ENCODE measurements at regions not wholly inside any gene's neighbourhood (a gene's known extent, or its start where the extent isn't known, plus 50 kb on each side); places are given as distances from the start of the nearest gene placed in this dataset.

DNA sequence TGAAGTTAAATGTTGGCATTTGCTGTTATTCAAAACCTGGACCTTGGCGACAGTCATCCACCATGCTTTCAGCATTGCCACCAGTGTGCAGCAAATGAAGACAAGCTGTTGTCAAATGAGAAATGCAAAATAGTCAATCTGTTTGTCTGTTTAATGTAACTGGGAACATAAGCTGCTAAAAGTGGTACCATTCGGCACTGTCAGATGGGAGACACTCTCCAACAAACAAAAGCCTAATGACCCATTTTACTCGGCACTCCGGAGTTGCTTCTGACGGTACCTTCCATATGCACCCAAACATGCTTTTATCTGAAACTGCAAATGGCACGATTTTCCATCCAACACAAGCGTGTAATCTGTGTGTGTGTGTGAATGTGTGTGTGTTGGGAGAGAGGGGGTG, 297.8 kb downstream of the MAF start:
- Mint-ChIP-seq H3K27me3 (ENCODE audit: low read depth, unreplicated experiment) (peaks cover 33% of the 10 kb centered on the region), H3K4me3 (ENCODE audit: unreplicated experiment) (no peak overlapping the region), H3K9me3 (ENCODE audit: unreplicated experiment) (no peaks in the 10 kb centered on the region), H3K4me1 (ENCODE audit: low read depth, unreplicated experiment) (peaks cover 4% of the 10 kb centered on the region), H3K27ac (ENCODE audit: unreplicated experiment) (no peak overlapping the region), H3K36me3 (ENCODE audit: low read depth, unreplicated experiment) (no peaks in the 10 kb centered on the region)
- H3K27ac ChIP-seq (ENCODE audit: low read depth, low read length), result no peak overlapping the region
- H3K27me3 ChIP-seq (ENCODE audit: insufficient read depth, low read length), result no peaks in the 10 kb centered on the region
- H3K4me3 ChIP-seq (ENCODE audit: insufficient read depth, low read depth, low read length), result no peak overlapping the region
- no peak overlapping the region for H3K9ac ChIP-seq (ENCODE audit: low read length)
- no peaks in the 10 kb centered on the region for H3K79me2 ChIP-seq (ENCODE audit: insufficient read depth, low read length)
- no peak for DNase-seq (ENCODE audit: low read depth)
- H4K20me1 ChIP-seq (ENCODE audit: insufficient read depth, low read length), result no peaks in the 10 kb centered on the region
- no peaks in the 10 kb centered on the region for H3K36me3 ChIP-seq (ENCODE audit: insufficient read depth, low read length)
- TF ChIP-seq CTCF (IDR thresholded peaks at IDR 0.05; ENCODE audit: insufficient read depth, low read depth, low read length) (no peak), EZH2 (IDR thresholded peaks at IDR 0.05; ENCODE audit: insufficient read depth, low read length) (no peak)
- no peak overlapping the region for H3K4me2 ChIP-seq (ENCODE audit: low read length)
- no peak overlapping the region for H2AFZ ChIP-seq (ENCODE audit: low read depth, low read length)
- H3K4me1 ChIP-seq (ENCODE audit: insufficient read depth, low read length), result no peaks in the 10 kb centered on the region
- no peak for FAIRE-seq
- H3K9me3 ChIP-seq (ENCODE audit: insufficient read depth, low read depth, low read length), result no peaks in the 10 kb centered on the region

DNA sequence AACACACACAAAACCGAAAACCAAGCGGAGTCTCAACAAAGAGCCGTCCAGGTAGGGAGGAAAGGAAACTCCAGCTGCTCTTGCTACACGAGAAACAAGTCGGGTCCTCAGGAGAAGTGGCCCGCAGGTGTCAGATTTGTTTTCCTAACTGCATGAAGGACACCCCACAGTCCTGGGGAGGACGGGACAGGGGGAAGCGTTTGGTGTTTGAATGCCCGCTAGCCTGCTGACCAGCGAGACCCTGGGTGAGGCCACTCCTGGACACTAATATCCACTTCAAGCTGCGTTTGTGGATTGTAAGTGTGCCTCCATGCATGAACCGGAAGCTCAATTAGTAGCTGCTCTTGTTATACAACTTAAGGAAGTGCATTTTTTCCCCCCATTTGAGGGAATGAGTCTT, 299.5 kb downstream of the MAF start:
- no peaks in the 10 kb centered on the region for H3K79me2 ChIP-seq (ENCODE audit: insufficient read depth, low read length)
- no peak overlapping the region for H3K4me3 Mint-ChIP-seq (ENCODE audit: unreplicated experiment)
- H3K4me3 ChIP-seq (ENCODE audit: insufficient read depth, low read depth, low read length), result no peak overlapping the region
- no peak overlapping the region for H3K4me2 ChIP-seq (ENCODE audit: low read length)
- FAIRE-seq (no peak), DNase-seq (ENCODE audit: low read depth) (no peak)
- no peak overlapping the region for H3K27ac ChIP-seq (ENCODE audit: low read depth, low read length)
- no peak overlapping the region for H3K27ac Mint-ChIP-seq (ENCODE audit: unreplicated experiment)
- no peaks in the 10 kb centered on the region for H3K9me3 Mint-ChIP-seq (ENCODE audit: unreplicated experiment)
- TF ChIP-seq CTCF (IDR thresholded peaks at IDR 0.05; ENCODE audit: insufficient read depth, low read depth, low read length) (no peak), EZH2 (IDR thresholded peaks at IDR 0.05; ENCODE audit: insufficient read depth, low read length) (no peak)
- no peaks in the 10 kb centered on the region for H3K4me1 ChIP-seq (ENCODE audit: insufficient read depth, low read length)
- H3K36me3 ChIP-seq (ENCODE audit: insufficient read depth, low read length), result no peaks in the 10 kb centered on the region
- peaks cover 4% of the 10 kb centered on the region for H3K4me1 Mint-ChIP-seq (ENCODE audit: low read depth, unreplicated experiment)
- H3K9me3 ChIP-seq (ENCODE audit: insufficient read depth, low read depth, low read length), result no peaks in the 10 kb centered on the region
- H2AFZ ChIP-seq (ENCODE audit: low read depth, low read length), result no peak overlapping the region
- H3K36me3 Mint-ChIP-seq (ENCODE audit: low read depth, unreplicated experiment), result no peaks in the 10 kb centered on the region
- H3K27me3 Mint-ChIP-seq (ENCODE audit: low read depth, unreplicated experiment), result peaks cover 25% of the 10 kb centered on the region
- H3K9ac ChIP-seq (ENCODE audit: low read length), result no peak overlapping the region
- H3K27me3 ChIP-seq (ENCODE audit: insufficient read depth, low read length), result no peaks in the 10 kb centered on the region
- H4K20me1 ChIP-seq (ENCODE audit: insufficient read depth, low read length), result no peaks in the 10 kb centered on the region

GRCh38 chr16:79298894-79299799, 301.4 kb downstream of the MAF start:
- Mint-ChIP-seq H3K4me1 (ENCODE audit: low read depth, unreplicated experiment) (peaks cover 4% of the 10 kb centered on the region), H3K27ac (ENCODE audit: unreplicated experiment) (no peak overlapping the region)
- no peak for DNase-seq (ENCODE audit: low read depth)

More at GRCh38 chr16:79298894-79299799, 301.4 kb downstream of the MAF start:
- H3K27me3 ChIP-seq (ENCODE audit: insufficient read depth, low read length), result no peaks in the 10 kb centered on the region
- FAIRE-seq, result no peak
- no peaks in the 10 kb centered on the region for H3K79me2 ChIP-seq (ENCODE audit: insufficient read depth, low read length)
- H4K20me1 ChIP-seq (ENCODE audit: insufficient read depth, low read length), result no peaks in the 10 kb centered on the region
- no peak overlapping the region for H3K4me3 ChIP-seq (ENCODE audit: insufficient read depth, low read depth, low read length)
- H3K9ac ChIP-seq (ENCODE audit: low read length), result no peak overlapping the region
- no peak overlapping the region for H3K27ac ChIP-seq (ENCODE audit: low read depth, low read length)
- H3K36me3 ChIP-seq (ENCODE audit: insufficient read depth, low read length), result no peaks in the 10 kb centered on the region
- no peak overlapping the region for H3K4me3 Mint-ChIP-seq (ENCODE audit: unreplicated experiment)
- no peak overlapping the region for H3K4me2 ChIP-seq (ENCODE audit: low read length)
- peaks cover 20% of the 10 kb centered on the region for H3K27me3 Mint-ChIP-seq (ENCODE audit: low read depth, unreplicated experiment)
- TF ChIP-seq EZH2 (IDR thresholded peaks at IDR 0.05; ENCODE audit: insufficient read depth, low read length) (no peak), CTCF (IDR thresholded peaks at IDR 0.05; ENCODE audit: insufficient read depth, low read depth, low read length) (no peak)
- peaks cover 2% of the 10 kb centered on the region for H3K9me3 Mint-ChIP-seq (ENCODE audit: unreplicated experiment)
- no peaks in the 10 kb centered on the region for H3K9me3 ChIP-seq (ENCODE audit: insufficient read depth, low read depth, low read length)
- no peaks in the 10 kb centered on the region for H3K36me3 Mint-ChIP-seq (ENCODE audit: low read depth, unreplicated experiment)
- H3K4me1 ChIP-seq (ENCODE audit: insufficient read depth, low read length), result no peaks in the 10 kb centered on the region
- H2AFZ ChIP-seq (ENCODE audit: low read depth, low read length), result no peak overlapping the region
